ENCODE measurements at regions not wholly inside any gene's neighbourhood (a gene's known extent, or its start where the extent isn't known, plus 50 kb on each side); places are given as distances from the start of the nearest gene placed in this dataset.

DNA sequence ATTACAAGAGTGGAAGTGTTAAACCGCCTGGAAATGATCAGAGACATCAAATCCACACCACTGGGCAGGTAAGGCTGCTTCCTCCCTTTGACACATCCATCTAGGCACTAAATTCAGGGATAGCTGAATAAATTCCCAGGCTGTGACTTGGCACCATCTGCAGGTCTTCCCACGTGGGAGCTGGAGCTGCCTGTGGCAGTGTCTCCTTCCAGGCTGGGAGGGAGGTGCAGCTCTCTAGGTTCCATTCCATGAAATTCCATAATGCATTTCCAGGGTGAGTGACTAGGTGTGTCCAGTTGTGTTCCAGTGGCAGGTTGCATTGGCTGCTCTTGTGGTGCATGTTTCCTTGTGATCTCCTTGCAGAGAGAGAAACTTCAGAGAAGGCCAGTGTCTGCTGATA lies 188.9 kb upstream of the CXCR4 start:
- TF ChIP-seq CTCF (IDR thresholded peaks at IDR 0.05; ENCODE audit: extremely low read depth, missing control alignments) = no peak

DNA sequence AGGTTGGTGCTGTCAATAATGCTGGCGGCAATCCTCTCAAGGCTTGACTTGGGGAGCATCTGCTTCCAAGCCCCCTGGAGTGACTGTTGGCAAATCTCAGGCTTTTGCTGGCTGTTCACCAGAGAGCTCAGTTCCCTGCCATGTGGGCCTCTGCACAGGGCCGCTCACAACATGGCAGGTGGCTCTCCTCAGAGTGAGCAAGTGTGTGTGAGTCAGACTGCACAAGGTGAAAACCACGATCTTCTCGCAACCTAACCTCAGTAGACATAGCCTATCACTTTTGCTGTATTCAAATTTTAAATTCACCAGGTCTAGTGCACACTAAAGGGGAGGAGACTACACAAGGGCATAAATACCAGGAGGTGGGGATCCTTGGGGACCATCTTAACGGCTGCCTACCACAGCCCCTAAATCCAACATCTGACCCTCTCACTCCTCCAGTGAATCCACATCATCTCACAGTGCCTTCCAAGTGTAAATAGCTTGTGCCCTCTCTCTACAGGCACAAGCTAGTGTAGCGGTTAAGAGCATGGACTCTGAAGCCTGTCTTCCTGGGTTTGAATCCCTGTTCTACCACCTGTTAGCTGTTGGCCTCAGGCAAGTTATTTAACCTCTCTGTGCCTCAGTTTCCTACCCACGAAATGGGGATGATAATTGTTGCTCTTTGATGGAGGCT lies 187.7 kb upstream of the CXCR4 start:
- no peak for TF ChIP-seq CTCF (IDR thresholded peaks at IDR 0.05; ENCODE audit: extremely low read depth, missing control alignments)
- peak; percentile 37 for DNase-seq (ENCODE audit: low spot score)

More for the DNA sequence above, 188.9 kb upstream of the CXCR4 start:
- no peak for DNase-seq (ENCODE audit: low spot score)

DNA sequence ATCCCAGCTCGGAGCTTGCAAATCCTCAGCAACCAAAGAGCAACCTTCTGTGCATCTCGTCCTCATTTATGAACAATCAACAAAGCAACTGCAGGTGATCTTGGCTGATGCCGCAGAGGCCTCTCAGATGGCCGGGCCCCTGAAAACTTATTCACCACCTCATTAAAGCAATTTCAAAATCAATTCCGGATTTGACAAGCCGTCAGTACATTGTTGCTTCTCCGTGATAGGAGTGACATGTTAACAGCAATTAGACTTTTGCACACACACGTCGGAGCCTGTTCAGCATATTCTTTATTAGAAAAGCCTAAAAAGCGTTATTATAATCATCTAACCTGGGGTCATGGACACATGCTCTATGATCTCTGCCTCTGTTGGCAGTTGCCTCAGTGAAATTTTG lies 183.1 kb upstream of the CXCR4 start:
- no peak for DNase-seq (ENCODE audit: low spot score)
- TF ChIP-seq CTCF (IDR thresholded peaks at IDR 0.05; ENCODE audit: extremely low read depth, missing control alignments) = no peak

DNA sequence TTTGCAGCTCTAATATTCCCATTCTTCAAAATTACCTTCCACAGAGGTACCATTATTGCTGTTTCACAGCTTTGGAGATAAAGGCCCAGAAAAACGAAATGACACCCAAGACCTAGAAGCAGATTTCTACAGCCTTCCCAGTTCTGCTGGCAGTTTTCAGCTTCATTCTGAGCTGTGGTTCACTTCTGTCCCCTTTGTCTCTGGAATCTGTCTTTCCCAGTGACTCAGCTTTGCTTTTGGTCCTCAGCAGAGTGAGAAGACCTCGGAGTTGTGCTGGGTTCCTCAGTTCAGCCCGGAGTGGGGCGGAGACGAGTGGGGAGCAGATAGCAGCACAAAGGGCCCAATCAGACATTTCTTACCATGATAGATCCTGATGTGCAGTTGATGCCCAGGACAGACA lies 180.7 kb upstream of the CXCR4 start:
- no peak for DNase-seq (ENCODE audit: low spot score)
- TF ChIP-seq CTCF (IDR thresholded peaks at IDR 0.05; ENCODE audit: extremely low read depth, missing control alignments) = no peak

GRCh38 chr2:136297994-136298393 lies 180.0 kb upstream of the CXCR4 start:
- no peak for TF ChIP-seq CTCF (IDR thresholded peaks at IDR 0.05; ENCODE audit: extremely low read depth, missing control alignments)
- no peak for DNase-seq (ENCODE audit: low spot score)

GRCh38 chr2:136297312-136297711 lies 179.4 kb upstream of the CXCR4 start:
- DNase-seq (ENCODE audit: low spot score) = no peak

DNA sequence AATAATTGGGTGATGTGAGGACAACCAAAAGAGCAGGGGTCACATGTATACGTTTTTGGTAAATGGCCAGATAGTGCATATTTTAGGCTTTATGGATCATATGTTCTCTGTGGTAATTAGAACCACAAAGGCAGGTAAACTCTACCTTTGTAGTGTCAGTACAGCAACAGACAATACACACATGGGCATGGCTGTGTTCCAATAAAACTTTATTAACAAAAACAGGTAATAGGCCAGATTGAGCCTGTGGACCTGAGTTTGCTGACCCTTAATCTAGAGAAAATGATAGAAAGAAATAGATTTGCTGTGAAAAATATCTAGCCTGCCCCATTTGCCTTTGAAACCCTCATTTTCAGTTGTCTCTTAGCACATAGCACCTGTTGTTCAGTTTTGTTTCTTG lies 177.2 kb upstream of the CXCR4 start:
- no peak for TF ChIP-seq CTCF (IDR thresholded peaks at IDR 0.05; ENCODE audit: extremely low read depth, missing control alignments)
- DNase-seq (ENCODE audit: low spot score) = no peak

More at GRCh38 chr2:136297312-136297711, 179.4 kb upstream of the CXCR4 start:
- TF ChIP-seq CTCF (IDR thresholded peaks at IDR 0.05; ENCODE audit: extremely low read depth, missing control alignments) = no peak

Measured in GM20000 (cell line).